ENCODE measurements at regions not wholly inside any gene's neighbourhood (a gene's known extent, or its start where the extent isn't known, plus 50 kb on each side); places are given as distances from the start of the nearest gene placed in this dataset.

DNA sequence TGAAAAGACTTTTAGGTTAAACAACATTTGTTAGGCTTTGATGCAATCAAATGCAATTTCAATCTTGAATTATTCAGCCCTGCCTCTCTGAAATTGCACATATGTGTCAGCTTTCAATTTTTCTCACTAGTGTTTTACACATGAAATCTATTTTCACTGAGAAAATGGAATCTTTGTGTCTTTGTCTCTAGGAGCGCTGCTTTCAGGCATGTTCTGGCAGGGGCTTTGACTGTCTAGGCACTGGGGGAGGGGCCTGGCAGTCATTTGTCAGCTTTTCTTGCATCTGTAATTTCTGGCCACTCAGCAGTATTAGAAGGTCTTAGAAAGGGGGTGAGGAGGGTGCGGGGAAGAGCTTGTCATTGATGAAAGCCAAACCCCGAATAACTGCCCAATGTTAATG, 264.4 kb downstream of the PTPRC start:
- Histone ChIP-seq H3K9me3 (ENCODE audit: control insufficient read depth, insufficient read depth, low read length) (no peaks in the 10 kb centered on the region), H3K9ac (ENCODE audit: low read depth, low read length) (no peak overlapping the region), H3K36me3 (ENCODE audit: insufficient read depth, low read length) (no peaks in the 10 kb centered on the region), H3K4me1 (ENCODE audit: insufficient read depth, low read length) (peaks cover 15% of the 10 kb centered on the region; the same call in 1 of the 2 replicates)

GRCh38 chr1:198903621-198904020, 264.8 kb downstream of the PTPRC start:
- Histone ChIP-seq H3K36me3 (ENCODE audit: insufficient read depth, low read length) (no peaks in the 10 kb centered on the region), H3K9ac (ENCODE audit: low read depth, low read length) (no peak overlapping the region), H3K9me3 (ENCODE audit: control insufficient read depth, insufficient read depth, low read length) (no peaks in the 10 kb centered on the region), H3K4me1 (ENCODE audit: insufficient read depth, low read length) (peaks cover 15% of the 10 kb centered on the region; the same call in 1 of the 2 replicates)

GRCh38 chr1:198904321-198904720, 265.5 kb downstream of the PTPRC start:
- H3K9ac ChIP-seq (ENCODE audit: low read depth, low read length): no peak overlapping the region
- H3K4me1 ChIP-seq (ENCODE audit: insufficient read depth, low read length): peaks cover 15% of the 10 kb centered on the region; the same call in 1 of the 2 replicates
- H3K36me3 ChIP-seq (ENCODE audit: insufficient read depth, low read length): no peaks in the 10 kb centered on the region
- H3K9me3 ChIP-seq (ENCODE audit: control insufficient read depth, insufficient read depth, low read length): no peaks in the 10 kb centered on the region

- Histone ChIP-seq H3K36me3 (ENCODE audit: insufficient read depth, low read length) (no peaks in the 10 kb centered on the region), H3K9me3 (ENCODE audit: control insufficient read depth, insufficient read depth, low read length) (no peaks in the 10 kb centered on the region), H3K4me1 (ENCODE audit: insufficient read depth, low read length) (peaks cover 15% of the 10 kb centered on the region; the same call in 1 of the 2 replicates), H3K9ac (ENCODE audit: low read depth, low read length) (no peak overlapping the region)
Measured at GRCh38 chr1:198906739-198907422, 268.0 kb downstream of the PTPRC start.

DNA sequence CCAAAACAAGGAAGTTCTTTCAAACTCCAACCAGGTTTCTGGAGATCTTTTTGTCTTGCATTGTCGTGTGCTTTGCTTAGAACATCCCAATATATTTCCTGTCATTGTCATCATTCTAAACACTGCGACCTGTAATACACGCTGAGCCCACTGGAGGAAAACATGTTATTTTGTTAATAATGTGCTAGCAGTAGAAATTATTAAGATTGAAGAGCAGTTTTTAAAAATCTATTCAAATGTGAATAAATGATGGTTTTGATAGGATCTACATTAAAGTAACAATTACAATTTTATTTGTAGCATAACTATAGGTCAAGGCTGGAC, 268.5 kb downstream of the PTPRC start:
- H3K9ac ChIP-seq (ENCODE audit: low read depth, low read length): no peak overlapping the region
- H3K9me3 ChIP-seq (ENCODE audit: control insufficient read depth, insufficient read depth, low read length): no peaks in the 10 kb centered on the region
- H3K4me1 ChIP-seq (ENCODE audit: insufficient read depth, low read length): peaks cover 14% of the 10 kb centered on the region; the same call in 1 of the 2 replicates
- no peaks in the 10 kb centered on the region for H3K36me3 ChIP-seq (ENCODE audit: insufficient read depth, low read length)

- no peaks in the 10 kb centered on the region for H3K36me3 ChIP-seq (ENCODE audit: insufficient read depth, low read length)
- no peaks in the 10 kb centered on the region for H3K4me1 ChIP-seq (ENCODE audit: insufficient read depth, low read length)
- no peak overlapping the region for H3K9ac ChIP-seq (ENCODE audit: low read depth, low read length)
- no peaks in the 10 kb centered on the region for H3K9me3 ChIP-seq (ENCODE audit: control insufficient read depth, insufficient read depth, low read length)
Measured at GRCh38 chr1:198908995-198909394, 270.2 kb downstream of the PTPRC start.

DNA sequence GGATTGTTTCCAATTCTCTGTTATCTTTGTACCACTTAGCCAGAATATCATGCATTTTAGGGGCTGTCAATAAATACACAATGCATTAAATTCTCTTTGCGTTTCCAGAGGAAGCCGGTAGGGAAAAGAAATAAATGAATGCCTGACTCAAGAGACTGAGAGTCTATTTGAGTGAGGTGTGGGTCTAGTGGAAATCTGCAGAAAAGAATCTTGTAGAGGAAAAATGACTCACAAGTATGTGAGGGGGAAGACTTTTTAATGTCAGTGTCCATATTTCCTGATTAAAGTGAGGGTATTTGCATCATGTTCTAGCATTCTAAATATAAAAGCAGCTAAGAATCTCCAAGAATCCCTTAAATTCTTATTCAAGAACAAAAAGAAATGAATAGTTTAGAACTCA, 271.1 kb downstream of the PTPRC start:
- Histone ChIP-seq H3K4me1 (ENCODE audit: insufficient read depth, low read length) (no peaks in the 10 kb centered on the region), H3K9ac (ENCODE audit: low read depth, low read length) (no peak overlapping the region), H3K36me3 (ENCODE audit: insufficient read depth, low read length) (no peaks in the 10 kb centered on the region), H3K9me3 (ENCODE audit: control insufficient read depth, insufficient read depth, low read length) (no peaks in the 10 kb centered on the region)

GRCh38 chr1:198910816-198911215, 272.0 kb downstream of the PTPRC start:
- Histone ChIP-seq H3K36me3 (ENCODE audit: insufficient read depth, low read length) (no peaks in the 10 kb centered on the region), H3K4me1 (ENCODE audit: insufficient read depth, low read length) (no peaks in the 10 kb centered on the region), H3K9ac (ENCODE audit: low read depth, low read length) (no peak overlapping the region), H3K9me3 (ENCODE audit: control insufficient read depth, insufficient read depth, low read length) (no peaks in the 10 kb centered on the region)

DNA sequence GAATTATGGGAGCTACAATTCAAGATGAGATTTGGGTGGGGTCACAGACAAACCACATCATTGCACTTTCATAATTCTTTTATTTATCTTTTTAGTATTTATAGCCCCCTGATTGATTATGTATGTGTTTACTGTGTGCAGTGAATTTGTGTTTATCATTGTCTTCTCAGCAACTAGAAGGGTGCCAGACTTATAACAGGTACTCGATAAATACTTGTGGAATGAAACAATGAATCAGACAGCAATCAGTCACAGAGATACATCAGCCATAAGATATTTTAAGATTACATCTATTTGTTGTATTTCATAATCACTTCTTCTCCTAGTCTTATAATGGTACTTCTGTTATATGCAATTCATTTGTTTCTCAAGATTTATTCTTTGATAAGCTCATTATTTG, 273.2 kb downstream of the PTPRC start:
- no peaks in the 10 kb centered on the region for H3K36me3 ChIP-seq (ENCODE audit: insufficient read depth, low read length)
- H3K4me1 ChIP-seq (ENCODE audit: insufficient read depth, low read length): no peaks in the 10 kb centered on the region
- no peaks in the 10 kb centered on the region for H3K9me3 ChIP-seq (ENCODE audit: control insufficient read depth, insufficient read depth, low read length)
- no peak overlapping the region for H3K9ac ChIP-seq (ENCODE audit: low read depth, low read length)

- Histone ChIP-seq H3K9ac (ENCODE audit: low read depth, low read length) (no peak overlapping the region), H3K4me1 (ENCODE audit: insufficient read depth, low read length) (no peaks in the 10 kb centered on the region), H3K9me3 (ENCODE audit: control insufficient read depth, insufficient read depth, low read length) (no peaks in the 10 kb centered on the region), H3K36me3 (ENCODE audit: insufficient read depth, low read length) (no peaks in the 10 kb centered on the region)
Measured at GRCh38 chr1:198913667-198914066, 274.8 kb downstream of the PTPRC start.

GRCh38 chr1:198915327-198916231, 276.7 kb downstream of the PTPRC start:
- Histone ChIP-seq H3K9me3 (ENCODE audit: control insufficient read depth, insufficient read depth, low read length) (no peaks in the 10 kb centered on the region), H3K4me1 (ENCODE audit: insufficient read depth, low read length) (no peaks in the 10 kb centered on the region), H3K9ac (ENCODE audit: low read depth, low read length) (no peak overlapping the region), H3K36me3 (ENCODE audit: insufficient read depth, low read length) (no peaks in the 10 kb centered on the region)

GRCh38 chr1:198917226-198917625, 278.4 kb downstream of the PTPRC start:
- no peak overlapping the region for H3K9ac ChIP-seq (ENCODE audit: low read depth, low read length)
- H3K36me3 ChIP-seq (ENCODE audit: insufficient read depth, low read length): no peaks in the 10 kb centered on the region
- H3K4me1 ChIP-seq (ENCODE audit: insufficient read depth, low read length): no peaks in the 10 kb centered on the region
- no peaks in the 10 kb centered on the region for H3K9me3 ChIP-seq (ENCODE audit: control insufficient read depth, insufficient read depth, low read length)

GRCh38 chr1:198918920-198919319, 280.1 kb downstream of the PTPRC start:
- Histone ChIP-seq H3K36me3 (ENCODE audit: insufficient read depth, low read length) (no peaks in the 10 kb centered on the region), H3K9me3 (ENCODE audit: control insufficient read depth, insufficient read depth, low read length) (no peaks in the 10 kb centered on the region), H3K4me1 (ENCODE audit: insufficient read depth, low read length) (no peaks in the 10 kb centered on the region)

DNA sequence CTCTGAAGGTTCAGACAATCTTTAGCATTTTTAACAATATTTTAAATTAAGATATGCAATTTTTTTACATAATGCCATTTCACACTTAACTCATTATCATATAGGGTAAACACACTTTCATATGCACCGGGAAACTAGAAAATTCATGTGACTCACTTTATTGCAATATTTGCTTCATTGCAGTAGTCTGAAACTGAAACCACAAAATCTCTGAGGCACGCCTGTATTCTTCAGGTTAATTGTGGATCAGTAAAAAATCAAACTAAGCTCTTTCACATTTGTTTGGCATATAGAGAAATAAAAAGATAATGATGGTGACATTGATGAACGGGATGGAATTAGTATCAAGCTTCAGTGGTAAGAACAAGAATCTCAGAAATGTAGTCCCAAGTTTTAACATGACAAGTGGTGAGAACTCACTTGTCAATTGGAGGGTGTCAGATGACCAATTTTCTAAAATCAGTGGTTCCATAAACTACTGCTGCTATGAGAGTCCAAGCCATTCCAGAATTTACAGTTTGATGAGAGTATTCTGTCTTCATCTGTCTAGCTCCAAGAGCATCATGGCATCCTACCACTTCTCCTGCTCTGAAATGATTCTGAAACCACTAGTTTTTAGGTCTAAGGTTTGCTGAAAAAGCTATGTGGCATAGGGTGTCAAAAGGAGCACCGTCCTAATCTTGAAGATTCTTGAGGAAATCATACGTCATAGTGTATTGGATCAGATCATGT, 281.0 kb downstream of the PTPRC start:
- Histone ChIP-seq H3K36me3 (ENCODE audit: insufficient read depth, low read length) (no peaks in the 10 kb centered on the region), H3K9me3 (ENCODE audit: control insufficient read depth, insufficient read depth, low read length) (no peaks in the 10 kb centered on the region), H3K9ac (ENCODE audit: low read depth, low read length) (no peak overlapping the region), H3K4me1 (ENCODE audit: insufficient read depth, low read length) (no peaks in the 10 kb centered on the region)

More at GRCh38 chr1:198918920-198919319, 280.1 kb downstream of the PTPRC start:
- no peak overlapping the region for H3K9ac ChIP-seq (ENCODE audit: low read depth, low read length)
